AG09319 (cell line): ENCODE measurements at regions not wholly inside any gene's neighbourhood (a gene's known extent, or its start where the extent isn't known, plus 50 kb on each side); places are given as distances from the start of the nearest gene placed in this dataset.

ENCODE experiments used
- DNase-seq: peaks from one replicate; pipeline ENCODE4 v3.0.0-alpha.2; 2010; ENCODE audit warnings: low read depth; ENCODE audit errors: extremely low read depth
- TF ChIP-seq, protein P1 (sequence below): IDR thresholded peaks from 2 replicates; pipeline ENCODE4 v1.5.1; 2011; ENCODE audit warnings: low read depth, mild to moderate bottlenecking, inconsistent platforms, low read length, moderate library complexity

DNA sequence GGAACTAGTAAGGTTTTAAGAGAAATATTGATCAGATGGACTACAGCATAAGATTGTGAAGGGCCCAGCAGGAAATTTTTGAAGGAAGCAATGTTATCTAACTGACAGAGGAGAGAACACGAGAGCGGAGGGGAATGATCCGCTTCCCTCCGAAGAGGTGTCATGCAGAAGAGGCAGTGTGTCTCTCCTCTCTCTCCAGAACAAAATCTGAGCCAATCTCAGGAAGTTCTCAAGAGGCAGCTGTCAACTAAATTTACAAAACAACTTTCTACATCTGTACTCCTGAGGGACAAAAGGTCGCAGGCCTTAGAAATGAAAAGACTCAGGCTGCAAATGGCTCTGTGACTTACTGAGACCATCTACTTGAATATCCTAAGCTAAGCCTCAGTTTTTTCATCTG is 224.6 kb upstream of the CDH5 start:
- TF ChIP-seq, protein P1, sequence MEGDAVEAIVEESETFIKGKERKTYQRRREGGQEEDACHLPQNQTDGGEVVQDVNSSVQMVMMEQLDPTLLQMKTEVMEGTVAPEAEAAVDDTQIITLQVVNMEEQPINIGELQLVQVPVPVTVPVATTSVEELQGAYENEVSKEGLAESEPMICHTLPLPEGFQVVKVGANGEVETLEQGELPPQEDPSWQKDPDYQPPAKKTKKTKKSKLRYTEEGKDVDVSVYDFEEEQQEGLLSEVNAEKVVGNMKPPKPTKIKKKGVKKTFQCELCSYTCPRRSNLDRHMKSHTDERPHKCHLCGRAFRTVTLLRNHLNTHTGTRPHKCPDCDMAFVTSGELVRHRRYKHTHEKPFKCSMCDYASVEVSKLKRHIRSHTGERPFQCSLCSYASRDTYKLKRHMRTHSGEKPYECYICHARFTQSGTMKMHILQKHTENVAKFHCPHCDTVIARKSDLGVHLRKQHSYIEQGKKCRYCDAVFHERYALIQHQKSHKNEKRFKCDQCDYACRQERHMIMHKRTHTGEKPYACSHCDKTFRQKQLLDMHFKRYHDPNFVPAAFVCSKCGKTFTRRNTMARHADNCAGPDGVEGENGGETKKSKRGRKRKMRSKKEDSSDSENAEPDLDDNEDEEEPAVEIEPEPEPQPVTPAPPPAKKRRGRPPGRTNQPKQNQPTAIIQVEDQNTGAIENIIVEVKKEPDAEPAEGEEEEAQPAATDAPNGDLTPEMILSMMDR: no peak
- DNase-seq: no peak

DNA sequence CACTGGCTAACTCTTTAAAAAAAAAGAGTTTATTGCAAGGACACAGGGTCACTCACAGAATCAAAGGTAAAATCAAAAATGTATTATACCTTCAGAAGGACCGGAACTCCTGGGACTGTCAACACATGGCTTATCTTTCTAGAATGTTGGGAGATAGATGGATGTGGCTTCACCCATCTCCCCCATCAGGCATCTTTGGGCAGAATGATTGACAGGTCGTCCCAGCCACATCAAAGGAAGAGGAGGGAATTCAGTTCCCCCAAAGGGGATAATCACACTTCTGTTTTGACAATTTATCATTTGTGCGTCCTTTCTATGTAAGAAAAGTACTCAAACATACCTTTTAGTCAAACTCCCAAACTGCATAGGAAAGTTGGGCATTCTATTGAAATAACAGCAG is 228.6 kb upstream of the CDH5 start:
- TF ChIP-seq, protein P1: no peak
- DNase-seq: no peak

DNA sequence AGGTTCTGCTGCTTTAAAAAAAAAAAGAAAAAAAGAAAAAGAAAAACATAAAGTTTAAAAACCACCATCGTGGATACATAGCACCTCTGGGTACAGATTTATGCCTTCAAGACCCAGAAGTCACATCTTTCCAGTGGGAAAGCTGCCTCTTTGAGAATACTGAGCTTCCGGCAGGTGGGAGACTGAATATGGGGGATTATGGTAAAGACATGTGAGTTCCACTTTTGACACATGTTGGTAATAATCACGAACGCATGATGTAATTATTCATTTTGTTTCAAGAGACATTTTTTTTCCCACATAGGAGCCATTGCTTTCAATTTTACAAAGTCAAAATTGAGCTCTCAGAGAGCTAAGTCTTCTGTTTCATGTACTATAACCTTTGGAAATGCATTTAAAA is 229.7 kb upstream of the CDH5 start:
- TF ChIP-seq, protein P1: no peak
- DNase-seq: no peak

DNA sequence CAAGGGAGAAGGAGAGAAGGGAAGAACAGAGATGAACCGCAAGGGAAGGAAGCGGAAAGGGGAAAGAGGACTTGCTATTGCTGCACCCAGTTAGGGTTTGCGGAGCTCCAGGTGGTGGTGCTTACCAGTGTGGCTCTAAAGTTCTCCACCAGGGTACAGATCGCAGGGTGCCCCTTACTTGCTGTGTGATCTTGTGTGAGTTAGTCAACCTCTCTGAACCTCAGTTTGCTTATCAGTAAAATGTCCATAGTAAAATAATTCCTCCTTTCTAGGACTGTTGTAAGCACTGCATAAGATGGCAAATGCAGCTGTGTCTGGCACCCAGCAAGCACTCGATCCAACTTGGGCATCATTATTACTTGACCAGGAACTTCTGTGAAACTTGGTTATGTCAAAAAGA is 230.7 kb upstream of the CDH5 start:
- no peak for DNase-seq
- TF ChIP-seq, protein P1: no peak

DNA sequence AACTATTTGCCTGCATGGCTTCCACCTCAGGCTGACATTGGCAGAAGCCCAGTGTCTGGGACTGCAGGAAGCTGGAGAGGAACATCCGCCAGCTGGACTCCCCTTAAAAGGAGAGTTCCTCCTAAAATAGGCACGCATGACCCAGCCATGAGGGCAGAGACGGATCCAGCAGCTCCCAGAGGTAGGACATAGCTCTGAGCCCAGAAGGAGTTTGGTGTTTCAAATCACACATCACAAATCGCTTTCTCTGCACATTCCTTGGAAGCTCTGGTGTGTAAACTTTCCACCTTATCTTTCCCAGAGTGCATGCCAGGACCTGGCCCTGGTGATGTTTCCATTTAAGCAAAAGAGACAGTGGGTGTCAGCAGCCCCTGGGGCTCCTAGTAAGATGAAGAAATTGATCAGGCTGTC is 231.1 kb upstream of the CDH5 start:
- TF ChIP-seq, protein P1: no peak
- DNase-seq: no peak

DNA sequence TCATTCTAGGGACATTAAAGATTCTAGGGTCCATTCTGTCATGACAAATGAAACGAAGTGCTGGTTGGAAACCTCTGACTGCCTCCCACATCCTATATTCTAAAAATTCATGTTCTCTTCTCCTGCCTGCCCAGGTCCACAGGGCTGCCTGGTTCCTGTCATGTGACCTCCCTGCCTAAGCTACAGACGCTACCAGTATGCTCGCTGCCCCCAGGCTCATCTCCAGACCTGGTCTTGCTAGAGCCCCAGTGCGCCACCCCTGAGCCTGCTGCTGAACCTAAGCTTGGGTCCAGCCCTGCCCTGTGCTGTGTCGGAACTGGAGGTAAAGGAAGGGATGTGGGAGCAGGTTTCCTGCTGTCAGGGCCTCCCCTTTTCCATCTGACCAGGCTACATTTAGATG is 231.6 kb upstream of the CDH5 start:
- TF ChIP-seq, protein P1: no peak
- no peak for DNase-seq

DNA sequence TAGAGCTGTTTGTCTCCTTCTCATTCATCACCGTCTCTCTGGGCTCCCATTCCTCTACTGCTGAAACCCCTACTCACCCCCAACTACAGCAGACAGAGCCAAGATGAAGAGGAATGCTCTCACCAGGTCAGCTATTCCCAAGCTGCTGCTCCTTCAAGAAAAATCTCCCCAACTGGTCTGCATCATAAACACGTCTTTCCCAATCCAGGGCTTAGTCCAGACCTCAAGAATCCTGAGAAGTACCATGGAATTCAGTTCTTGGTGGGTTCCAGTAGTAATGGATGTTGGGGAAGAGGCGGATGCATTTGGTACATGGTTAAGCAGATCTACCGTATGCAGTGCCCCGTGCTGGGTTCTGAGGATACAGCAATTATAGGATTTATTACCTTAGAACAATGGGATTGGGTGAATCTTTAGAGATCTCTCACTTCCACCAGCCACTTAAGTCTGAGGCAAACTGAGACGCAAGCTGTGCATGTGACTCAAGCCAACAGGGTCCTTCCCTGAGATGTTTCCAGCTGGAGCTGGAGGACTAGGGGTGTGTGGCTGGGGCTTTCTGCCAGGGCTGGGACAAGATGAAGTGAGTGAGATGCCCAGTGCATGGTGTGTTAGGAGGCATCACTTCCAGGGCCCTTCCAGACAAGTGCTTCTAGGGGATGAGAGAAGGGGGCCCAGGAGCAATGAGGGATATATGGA is 232.7 kb upstream of the CDH5 start:
- no peak for DNase-seq
- TF ChIP-seq, protein P1: no peak
